ENCODE measurements at regions not wholly inside any gene's neighbourhood (a gene's known extent, or its start where the extent isn't known, plus 50 kb on each side); places are given as distances from the start of the nearest gene placed in this dataset.

DNA sequence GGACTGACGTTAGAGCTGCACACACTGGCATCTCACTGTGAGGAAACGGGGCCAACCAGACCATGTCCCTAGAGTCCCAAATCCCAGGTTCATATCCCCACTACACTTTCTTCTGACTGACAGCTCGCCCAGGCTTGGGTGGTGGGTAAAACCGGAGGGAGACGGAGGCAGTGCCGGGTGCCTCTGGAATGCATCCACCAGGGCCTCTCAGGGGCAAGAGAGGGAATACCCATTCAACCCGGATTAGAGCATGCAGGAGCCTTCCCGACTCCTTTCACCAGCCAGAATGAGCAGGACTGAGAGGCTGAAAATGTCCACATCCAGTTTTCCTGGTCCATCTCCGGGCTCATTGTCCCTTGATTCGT, 297.2 kb downstream of the ADGRD1 start:
- Mint-ChIP-seq H3K27ac (ENCODE audit: unreplicated experiment) (no peak overlapping the region), H3K9me3 (ENCODE audit: unreplicated experiment) (no peaks in the 10 kb centered on the region), H3K4me3 (ENCODE audit: unreplicated experiment) (no peak overlapping the region), H3K27me3 (ENCODE audit: unreplicated experiment) (no peaks in the 10 kb centered on the region), H3K4me1 (ENCODE audit: unreplicated experiment) (no peaks in the 10 kb centered on the region), H3K36me3 (ENCODE audit: unreplicated experiment) (no peaks in the 10 kb centered on the region)
- TF ChIP-seq, protein P1, sequence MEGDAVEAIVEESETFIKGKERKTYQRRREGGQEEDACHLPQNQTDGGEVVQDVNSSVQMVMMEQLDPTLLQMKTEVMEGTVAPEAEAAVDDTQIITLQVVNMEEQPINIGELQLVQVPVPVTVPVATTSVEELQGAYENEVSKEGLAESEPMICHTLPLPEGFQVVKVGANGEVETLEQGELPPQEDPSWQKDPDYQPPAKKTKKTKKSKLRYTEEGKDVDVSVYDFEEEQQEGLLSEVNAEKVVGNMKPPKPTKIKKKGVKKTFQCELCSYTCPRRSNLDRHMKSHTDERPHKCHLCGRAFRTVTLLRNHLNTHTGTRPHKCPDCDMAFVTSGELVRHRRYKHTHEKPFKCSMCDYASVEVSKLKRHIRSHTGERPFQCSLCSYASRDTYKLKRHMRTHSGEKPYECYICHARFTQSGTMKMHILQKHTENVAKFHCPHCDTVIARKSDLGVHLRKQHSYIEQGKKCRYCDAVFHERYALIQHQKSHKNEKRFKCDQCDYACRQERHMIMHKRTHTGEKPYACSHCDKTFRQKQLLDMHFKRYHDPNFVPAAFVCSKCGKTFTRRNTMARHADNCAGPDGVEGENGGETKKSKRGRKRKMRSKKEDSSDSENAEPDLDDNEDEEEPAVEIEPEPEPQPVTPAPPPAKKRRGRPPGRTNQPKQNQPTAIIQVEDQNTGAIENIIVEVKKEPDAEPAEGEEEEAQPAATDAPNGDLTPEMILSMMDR (IDR thresholded peaks at IDR 0.05): no peak
- DNase-seq (ENCODE audit: extremely low spot score, unreplicated experiment): no peak

DNA sequence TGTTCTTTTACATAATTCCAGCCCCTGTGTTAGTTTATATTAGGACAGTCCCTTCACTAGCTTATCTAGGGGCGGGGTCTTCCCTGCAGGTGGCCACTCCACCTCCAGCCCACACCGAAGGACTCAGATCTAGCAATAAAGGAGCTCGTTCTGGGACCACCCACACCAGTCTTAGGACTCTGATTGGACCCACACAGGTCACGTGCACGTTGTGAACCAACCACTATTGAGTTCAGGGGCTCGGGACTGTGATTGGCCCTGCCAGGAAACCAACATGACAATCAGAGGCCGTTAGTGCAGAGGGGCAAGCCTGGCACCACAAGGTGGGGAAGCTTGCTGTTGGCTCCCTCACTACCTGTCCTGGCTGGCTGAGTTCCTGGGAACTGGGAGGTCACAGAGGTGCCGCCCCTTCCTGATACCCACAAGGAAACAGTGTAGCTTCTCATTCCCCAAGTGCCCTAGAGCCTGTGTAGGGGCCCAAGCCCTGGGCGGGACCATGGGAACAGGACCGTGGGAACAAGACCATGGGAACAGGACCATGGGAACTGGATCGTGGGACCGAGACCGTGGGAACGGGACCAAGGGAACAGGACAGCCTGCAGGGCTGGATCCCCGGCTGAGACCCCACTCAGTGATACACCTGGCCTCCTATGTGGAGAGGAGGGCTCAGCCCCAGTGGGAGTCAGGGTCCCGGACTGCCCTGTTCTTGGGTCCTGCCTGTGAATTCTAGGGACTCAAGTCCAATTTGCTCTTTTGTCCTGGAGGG, 297.8 kb downstream of the ADGRD1 start:
- no peaks in the 10 kb centered on the region for H3K36me3 Mint-ChIP-seq (ENCODE audit: unreplicated experiment)
- H3K27ac Mint-ChIP-seq (ENCODE audit: unreplicated experiment): no peak overlapping the region
- DNase-seq (ENCODE audit: extremely low spot score, unreplicated experiment): no peak
- no peak overlapping the region for H3K4me3 Mint-ChIP-seq (ENCODE audit: unreplicated experiment)
- no peaks in the 10 kb centered on the region for H3K9me3 Mint-ChIP-seq (ENCODE audit: unreplicated experiment)
- no peaks in the 10 kb centered on the region for H3K27me3 Mint-ChIP-seq (ENCODE audit: unreplicated experiment)
- TF ChIP-seq, protein P1 (IDR thresholded peaks at IDR 0.05): no peak
- H3K4me1 Mint-ChIP-seq (ENCODE audit: unreplicated experiment): no peaks in the 10 kb centered on the region

DNA sequence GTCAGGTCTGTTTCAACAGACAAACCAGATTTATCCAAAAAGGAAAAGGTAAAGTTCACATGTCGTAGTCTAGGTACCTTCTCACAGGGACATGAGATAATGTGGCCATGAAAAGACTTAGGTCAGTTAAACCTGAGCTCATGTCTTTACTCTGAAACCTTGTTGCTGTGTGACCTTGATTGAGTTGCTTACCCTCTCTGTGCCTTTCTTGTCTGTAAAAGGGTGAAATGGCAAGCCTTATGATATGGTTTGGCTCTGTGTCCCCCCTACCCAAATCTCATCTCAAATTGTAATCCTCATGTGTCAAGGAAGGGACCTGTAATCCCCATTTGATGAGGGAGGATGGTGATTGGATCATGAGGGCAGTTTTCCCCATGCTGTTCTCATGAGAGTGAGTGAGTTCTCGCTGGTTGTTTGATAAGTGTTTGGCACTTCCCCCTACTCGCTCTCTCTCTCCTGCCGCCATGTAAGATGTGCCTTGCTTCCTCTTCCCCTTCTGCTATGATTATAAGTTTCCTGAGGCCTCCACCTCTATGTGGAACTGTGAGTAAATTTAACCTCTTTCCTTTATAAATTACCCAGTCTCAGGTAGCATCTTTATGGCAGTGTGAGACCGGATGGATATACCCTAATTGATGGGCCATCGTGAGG, 299.8 kb downstream of the ADGRD1 start:
- no peak for DNase-seq (ENCODE audit: extremely low spot score, unreplicated experiment)
- H3K4me1 Mint-ChIP-seq (ENCODE audit: unreplicated experiment): no peaks in the 10 kb centered on the region
- no peak overlapping the region for H3K4me3 Mint-ChIP-seq (ENCODE audit: unreplicated experiment)
- H3K27me3 Mint-ChIP-seq (ENCODE audit: unreplicated experiment): no peaks in the 10 kb centered on the region
- no peaks in the 10 kb centered on the region for H3K9me3 Mint-ChIP-seq (ENCODE audit: unreplicated experiment)
- no peaks in the 10 kb centered on the region for H3K36me3 Mint-ChIP-seq (ENCODE audit: unreplicated experiment)
- H3K27ac Mint-ChIP-seq (ENCODE audit: unreplicated experiment): no peak overlapping the region
- TF ChIP-seq, protein P1 (IDR thresholded peaks at IDR 0.05): no peak

DNA sequence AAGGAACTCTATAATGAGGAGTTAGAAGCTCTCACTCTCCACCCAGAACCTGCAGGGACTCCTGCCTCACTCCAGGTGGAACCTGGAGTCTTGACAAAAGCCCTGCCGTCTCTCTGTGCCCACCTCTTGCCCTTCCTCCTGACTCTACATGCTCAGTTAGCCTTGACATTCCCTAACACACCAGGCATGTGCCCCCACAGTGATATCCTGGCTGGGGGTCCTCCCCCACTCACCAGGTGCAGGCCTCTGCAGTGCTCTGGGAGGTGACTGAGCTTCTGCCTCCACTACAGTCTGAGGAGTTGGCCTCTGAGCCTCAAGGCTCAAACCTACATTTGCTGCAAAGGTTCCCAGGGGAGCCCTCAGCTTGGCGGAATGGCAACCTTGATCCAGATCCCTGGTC, 300.7 kb downstream of the ADGRD1 start:
- Mint-ChIP-seq H3K36me3 (ENCODE audit: unreplicated experiment) (no peaks in the 10 kb centered on the region), H3K4me3 (ENCODE audit: unreplicated experiment) (no peak overlapping the region), H3K9me3 (ENCODE audit: unreplicated experiment) (no peaks in the 10 kb centered on the region), H3K27ac (ENCODE audit: unreplicated experiment) (no peak overlapping the region), H3K27me3 (ENCODE audit: unreplicated experiment) (no peaks in the 10 kb centered on the region), H3K4me1 (ENCODE audit: unreplicated experiment) (no peaks in the 10 kb centered on the region)
- DNase-seq (ENCODE audit: extremely low spot score, unreplicated experiment): no peak
- TF ChIP-seq, protein P1 (IDR thresholded peaks at IDR 0.05): no peak

DNA sequence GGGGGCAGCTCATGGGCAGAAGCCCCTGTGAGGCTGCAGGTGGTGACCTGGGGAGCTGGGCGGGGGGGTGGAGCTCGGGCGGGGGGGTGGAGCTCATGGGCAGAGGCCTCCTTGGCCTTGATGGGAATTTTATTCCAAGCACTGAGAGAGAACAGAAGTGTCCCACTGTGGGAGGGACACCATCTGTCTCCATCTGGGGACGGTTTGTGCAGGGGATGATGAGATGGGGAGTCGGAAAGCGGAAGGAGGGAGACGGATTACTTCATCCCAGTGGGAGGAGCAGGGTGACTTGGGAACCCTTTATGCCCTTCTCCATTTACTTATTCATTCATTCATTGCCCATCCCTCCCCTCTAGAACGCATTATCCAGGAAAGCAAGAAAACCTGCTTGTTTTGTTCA, 304.7 kb downstream of the ADGRD1 start:
- H3K27me3 Mint-ChIP-seq (ENCODE audit: unreplicated experiment): no peaks in the 10 kb centered on the region
- H3K27ac Mint-ChIP-seq (ENCODE audit: unreplicated experiment): no peak overlapping the region
- H3K4me1 Mint-ChIP-seq (ENCODE audit: unreplicated experiment): no peaks in the 10 kb centered on the region
- no peaks in the 10 kb centered on the region for H3K9me3 Mint-ChIP-seq (ENCODE audit: unreplicated experiment)
- DNase-seq (ENCODE audit: extremely low spot score, unreplicated experiment): no peak
- no peaks in the 10 kb centered on the region for H3K36me3 Mint-ChIP-seq (ENCODE audit: unreplicated experiment)
- TF ChIP-seq, protein P1 (IDR thresholded peaks at IDR 0.05): no peak
- H3K4me3 Mint-ChIP-seq (ENCODE audit: unreplicated experiment): no peak overlapping the region
